ENCODE measurements at regions not wholly inside any gene's neighbourhood (a gene's known extent, or its start where the extent isn't known, plus 50 kb on each side); places are given as distances from the start of the nearest gene placed in this dataset.
"Not testable (repeated sequence)": the region's sequence is repeated elsewhere in the genome, so short reads cannot be mapped to it uniquely, and the experiment has no call there.

- no peak for DNase-seq
Observed at GRCh38 chr14:43669355-43669754, 837.7 kb downstream of the FSCB start.

DNA sequence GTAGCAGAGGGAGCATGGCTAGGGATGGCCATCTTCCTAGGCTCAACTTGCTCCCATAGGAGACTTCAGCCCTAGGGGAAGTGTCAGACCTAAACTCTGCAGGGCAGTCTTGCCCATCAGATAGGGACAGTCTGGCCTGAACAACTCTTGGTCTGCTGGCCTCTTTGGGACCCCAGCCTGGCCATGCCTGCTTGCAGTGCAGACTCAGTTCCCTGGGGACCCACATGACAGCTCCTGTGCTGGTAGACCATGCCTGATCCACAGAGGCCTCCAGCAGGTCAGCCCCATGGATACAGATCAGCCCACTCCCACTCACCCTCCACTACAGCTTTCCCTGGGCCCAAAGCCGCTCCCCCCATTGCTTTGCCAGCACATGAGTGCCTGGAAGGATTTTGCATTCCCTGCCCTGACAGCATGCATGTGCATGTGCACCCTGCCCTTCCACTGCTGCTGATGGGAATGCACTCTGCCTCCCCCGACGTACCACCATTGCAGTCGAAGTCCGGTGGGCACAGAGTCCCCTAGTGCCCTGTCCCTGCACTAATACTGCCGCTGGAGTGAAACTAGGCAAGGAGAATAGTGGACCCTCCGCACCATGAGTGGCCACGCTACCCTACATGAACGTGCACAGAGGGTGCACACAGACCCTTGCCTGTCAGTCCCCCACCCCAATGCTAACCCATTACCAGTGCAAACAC is 841.4 kb downstream of the FSCB start:
- no peak for DNase-seq

GRCh38 chr14:43655194-43655593 is 851.9 kb downstream of the FSCB start:
- not testable (repeated sequence) for DNase-seq

DNA sequence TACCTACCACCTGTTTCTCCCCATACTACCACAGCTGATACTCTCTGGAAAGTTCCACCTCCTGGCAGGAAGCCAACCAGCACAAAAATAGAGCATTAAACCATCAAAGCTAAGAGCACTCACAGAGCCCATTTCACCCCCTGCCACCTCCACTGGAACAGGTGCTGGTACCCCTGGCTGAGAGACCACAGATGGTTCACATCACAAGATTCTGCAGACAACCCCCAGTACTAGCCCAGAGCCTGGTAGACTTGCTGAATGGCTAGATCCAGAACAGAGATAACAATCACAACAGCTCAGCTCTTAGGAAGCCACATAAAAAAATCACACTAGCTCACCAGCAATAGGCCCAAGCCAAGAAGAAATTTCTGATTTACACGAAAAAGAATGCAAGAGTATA is 855.2 kb downstream of the FSCB start:
- DNase-seq = peak; percentile 25

DNA sequence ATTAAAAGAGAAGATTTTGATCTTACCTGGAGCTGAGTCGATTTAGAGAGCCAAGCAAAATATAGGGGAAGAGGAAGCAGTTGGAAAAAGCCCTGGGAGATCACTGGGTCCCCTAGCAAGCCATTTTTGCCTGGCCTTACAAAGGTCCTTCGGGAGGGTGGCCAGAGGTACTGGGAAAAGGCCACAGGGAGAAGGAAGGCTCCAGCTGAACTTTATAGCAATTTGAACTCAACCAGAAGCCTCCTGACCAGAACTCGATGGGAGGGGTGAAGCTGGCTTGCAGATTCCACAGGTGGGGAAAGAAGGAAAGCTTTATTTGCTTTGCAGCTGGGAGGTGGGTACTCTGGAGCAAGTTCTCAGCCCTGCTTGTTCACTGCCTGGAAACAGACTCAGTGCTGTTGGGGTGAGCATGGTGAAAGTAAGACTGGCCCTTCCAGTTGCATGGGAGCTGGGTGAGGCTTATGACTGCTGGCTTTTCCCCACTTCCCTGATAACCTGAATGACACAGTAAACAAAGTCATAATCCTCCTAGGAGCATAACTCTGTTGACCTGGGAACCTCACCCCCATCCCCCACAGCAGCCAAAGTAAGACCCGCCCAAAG is 855.8 kb downstream of the FSCB start:
- peak; percentile 8 for DNase-seq

DNA sequence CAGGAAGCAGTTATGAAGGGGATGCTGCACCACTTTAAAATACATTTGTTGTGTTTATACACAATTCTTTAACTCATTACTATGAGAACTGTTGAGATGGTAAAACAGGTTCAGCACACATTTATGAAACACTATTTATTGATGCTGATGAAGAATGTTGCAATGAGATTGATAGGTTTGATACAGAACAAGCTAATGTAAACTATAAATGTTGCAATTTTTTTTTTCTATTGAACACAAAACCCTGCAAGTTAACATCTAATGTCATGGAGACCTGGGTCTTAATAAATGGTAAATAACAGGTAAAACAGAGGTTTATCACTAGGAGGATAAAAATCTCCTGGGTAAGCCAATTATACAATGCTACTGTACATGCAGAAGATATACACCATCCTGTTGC is 857.6 kb downstream of the FSCB start:
- DNase-seq = no peak

GRCh38 chr14:43647302-43647701 is 859.8 kb downstream of the FSCB start:
- DNase-seq = no peak

GRCh38 chr14:43640718-43641267 is 866.3 kb downstream of the FSCB start:
- no peak for DNase-seq

DNA sequence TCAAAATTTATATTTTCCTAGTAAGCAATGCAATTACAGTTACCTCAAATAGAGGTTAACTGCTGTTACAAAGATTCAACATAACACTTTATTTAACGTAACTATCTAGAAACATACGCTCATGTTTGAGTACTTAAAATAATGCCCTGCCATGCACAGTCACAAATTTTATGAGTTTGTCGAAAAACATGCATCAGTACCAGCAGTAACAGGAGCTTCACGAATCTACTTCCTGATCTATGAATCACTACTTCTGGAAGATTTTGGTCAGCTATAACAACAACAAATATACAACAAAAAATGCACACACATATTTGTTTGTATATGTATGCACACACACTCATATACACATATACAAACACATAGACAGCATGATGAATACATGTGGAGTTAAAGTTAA is 881.8 kb downstream of the FSCB start:
- DNase-seq = no peak

GRCh38 chr14:43621282-43621681 is 885.8 kb downstream of the FSCB start:
- no peak for DNase-seq

DNA sequence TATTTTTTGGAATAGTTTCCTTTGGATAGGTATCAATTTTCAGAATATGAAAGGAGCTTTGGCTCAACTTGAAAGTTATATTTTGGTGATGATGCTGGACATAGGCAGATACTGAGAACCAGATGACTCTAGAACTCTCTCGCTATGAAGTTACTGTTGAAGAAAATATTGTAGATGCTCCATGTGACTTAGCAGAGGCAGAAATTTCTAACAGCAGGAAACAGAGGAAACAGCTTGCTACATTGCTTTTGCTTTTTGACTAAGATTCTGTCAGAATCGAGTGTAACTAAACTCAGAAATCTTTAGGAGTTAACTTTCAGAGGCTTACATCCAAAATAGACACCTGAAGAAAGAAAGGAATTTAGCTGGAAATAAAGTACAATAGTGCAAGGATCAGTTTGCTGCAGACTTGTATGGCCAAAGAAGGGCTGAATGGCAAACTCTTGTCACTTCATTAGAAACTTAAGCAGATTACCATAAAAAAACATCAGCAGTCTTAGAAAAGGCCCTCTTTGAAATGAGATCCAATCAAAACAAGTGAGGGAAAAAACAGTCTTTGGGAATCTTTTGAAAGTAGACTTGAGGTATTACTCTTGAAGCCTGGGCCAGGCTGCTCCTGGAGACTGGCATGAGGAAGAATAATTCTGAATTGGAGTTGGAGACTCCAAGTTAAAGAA is 911.8 kb downstream of the FSCB start:
- no peak for DNase-seq

DNA sequence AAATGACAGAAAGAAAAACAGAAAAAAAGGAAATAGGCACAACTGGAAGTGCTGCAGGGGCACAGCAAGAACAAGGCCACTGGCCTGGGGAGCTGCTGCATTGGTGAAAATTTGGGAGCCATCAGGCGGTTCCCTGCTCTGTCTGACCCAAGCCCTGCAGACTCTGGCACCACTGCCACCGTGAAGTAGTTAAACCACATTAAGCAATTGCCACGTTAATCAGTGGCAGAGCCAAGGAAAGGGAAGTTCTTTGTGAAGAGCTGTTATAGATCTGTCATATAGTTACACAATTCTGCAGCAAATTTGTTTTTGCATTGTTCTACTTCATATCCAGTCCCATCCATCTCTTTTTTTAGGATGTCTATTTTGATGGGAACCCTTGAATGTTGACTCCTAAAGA is 915.3 kb downstream of the FSCB start:
- no peak for DNase-seq

GRCh38 chr14:43587183-43587582 is 919.9 kb downstream of the FSCB start:
- DNase-seq = no peak

- no peak for DNase-seq
Observed at GRCh38 chr14:43579671-43580070, 927.4 kb downstream of the FSCB start.

GRCh38 chr14:43568022-43568421 is 939.1 kb downstream of the FSCB start:
- no peak for DNase-seq

DNA sequence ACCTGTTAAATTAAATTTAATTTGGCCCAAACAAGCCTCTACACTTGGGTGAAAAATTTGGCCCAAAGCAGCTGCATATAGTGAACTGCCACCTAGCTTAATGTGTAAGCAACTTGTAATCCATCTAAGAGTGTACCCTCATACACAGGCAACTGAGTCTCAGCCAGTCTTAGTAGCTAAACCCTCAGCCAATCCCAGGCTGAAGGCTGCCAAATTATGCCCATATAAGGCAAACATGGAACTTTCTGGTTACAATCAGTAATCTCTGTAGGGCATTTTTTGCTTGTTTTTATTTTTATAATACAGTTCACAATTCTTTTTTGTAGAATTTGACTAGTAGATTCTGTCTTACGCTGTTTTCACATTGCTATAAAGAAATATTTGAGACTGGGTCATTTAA is 958.7 kb downstream of the FSCB start:
- DNase-seq = no peak

DNA sequence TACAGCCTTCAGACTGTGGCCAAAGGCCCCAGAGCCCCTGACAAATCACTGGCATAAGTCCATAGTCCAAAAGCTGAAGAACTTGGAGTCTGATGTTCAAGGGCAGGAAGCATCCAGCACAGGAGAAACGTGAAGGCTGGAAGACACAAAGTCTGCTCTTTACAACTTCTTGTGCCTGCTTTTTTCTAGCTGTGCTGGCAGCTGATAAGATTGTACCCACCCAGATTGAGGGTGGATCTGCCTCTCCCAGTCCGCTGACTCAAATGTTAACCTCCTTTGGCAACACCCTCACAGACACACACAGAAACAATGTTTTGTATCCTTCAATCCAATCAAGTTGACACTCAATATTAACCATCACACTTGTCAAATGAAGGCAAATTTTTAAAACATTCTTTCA is 959.5 kb downstream of the FSCB start:
- DNase-seq = not testable (repeated sequence)

- no peak for DNase-seq
Observed at GRCh38 chr14:43541356-43541755, 965.7 kb downstream of the FSCB start.

DNA sequence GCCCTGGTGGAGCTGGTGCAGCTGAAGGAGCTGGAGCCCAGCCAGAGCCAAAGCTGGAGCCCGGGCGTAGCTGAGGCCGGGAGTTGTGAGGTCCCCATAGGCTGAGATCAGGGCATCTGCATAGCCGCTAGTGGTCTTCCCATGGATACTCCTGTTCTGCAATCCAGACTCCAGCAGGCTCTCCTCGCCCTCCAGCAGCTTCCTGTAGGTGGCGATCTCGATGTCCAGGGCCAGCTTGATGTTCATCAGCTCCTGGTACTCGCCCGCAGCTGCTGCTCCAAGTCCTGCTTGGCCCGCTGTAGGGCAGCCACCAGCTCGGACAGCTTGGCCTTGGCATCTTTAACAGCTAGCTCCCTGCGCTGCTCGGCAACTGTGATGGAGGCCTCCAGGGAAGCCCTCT is 966.1 kb downstream of the FSCB start:
- DNase-seq = no peak

DNA sequence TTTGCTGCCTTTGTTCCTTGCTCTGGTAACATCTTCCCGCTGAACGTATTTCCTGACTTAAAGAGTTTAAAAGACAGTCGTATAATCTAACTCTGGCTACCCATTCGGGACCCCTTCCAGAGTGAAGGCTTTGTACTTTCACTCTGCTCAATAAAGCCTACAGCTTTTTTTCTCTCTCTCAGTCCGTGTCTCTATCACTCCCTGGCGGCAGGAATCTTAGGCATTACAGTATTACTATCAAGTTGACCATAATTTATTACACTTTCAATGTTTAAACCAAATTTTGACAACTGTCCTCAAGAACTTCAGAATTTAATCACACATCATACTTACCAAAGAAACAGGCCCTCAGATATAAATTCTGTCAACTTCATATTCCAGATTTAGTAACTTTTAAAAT is 967.9 kb downstream of the FSCB start:
- DNase-seq = no peak

DNA sequence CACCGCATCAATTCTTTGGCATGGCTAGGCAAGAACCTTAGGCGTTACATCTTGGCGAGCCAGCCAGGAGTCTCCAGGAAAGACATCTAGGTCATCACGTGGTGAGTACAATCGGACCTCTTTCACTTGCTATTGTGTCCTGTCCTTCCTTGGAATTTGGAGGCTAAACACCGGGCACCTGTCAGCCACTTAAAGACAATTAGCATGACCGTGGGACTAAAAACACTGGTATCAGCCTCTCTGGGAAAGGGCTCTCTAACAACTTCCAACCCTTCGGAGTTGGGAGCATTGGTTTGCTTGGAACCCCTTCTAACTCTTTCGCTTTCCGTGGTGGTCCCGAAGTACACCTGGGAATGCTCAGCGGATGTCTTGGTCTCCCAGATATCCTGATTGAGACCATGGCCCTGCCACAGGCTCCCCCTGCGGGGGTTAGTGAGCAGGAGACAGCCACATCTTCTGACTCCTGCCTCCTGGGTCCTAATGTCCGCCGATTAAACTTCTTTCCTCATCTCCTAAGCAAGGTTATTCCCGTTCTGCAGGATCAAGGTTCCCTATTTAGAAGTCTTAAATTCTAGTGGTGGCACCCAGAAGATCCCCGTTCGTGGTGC is 971.7 kb downstream of the FSCB start:
- DNase-seq = no peak

- DNase-seq = no peak
Observed at GRCh38 chr14:43532825-43533416, 974.2 kb downstream of the FSCB start.

DNA sequence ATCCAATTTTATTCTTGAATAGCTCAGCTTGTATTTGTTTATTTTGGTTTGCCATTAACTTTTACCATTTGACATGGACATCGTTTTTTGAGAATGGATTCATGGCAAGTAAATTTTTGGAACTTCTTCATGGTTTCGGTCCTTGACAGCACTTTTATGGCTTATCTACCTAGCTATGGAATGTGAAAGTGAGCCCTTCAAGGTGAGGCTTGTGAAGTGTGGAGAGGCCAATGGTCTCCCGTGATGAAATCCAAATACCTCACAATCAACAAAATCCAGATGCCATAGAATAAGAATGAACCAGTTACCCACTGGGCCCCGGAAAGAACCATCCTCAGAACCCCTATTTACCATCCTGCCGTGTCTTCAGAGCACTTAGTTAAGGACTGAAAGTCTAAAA is 978.8 kb downstream of the FSCB start:
- no peak for DNase-seq

Data from NCI-H510A treated with DMSO at 0.1 percent for 48 hours (cell line).